ENCODE measurements at regions not wholly inside any gene's neighbourhood (a gene's known extent, or its start where the extent isn't known, plus 50 kb on each side); places are given as distances from the start of the nearest gene placed in this dataset.

GRCh38 chr1:81681601-81682266 lies 119.0 kb upstream of the ADGRL2 start:
- TF ChIP-seq, protein P1, sequence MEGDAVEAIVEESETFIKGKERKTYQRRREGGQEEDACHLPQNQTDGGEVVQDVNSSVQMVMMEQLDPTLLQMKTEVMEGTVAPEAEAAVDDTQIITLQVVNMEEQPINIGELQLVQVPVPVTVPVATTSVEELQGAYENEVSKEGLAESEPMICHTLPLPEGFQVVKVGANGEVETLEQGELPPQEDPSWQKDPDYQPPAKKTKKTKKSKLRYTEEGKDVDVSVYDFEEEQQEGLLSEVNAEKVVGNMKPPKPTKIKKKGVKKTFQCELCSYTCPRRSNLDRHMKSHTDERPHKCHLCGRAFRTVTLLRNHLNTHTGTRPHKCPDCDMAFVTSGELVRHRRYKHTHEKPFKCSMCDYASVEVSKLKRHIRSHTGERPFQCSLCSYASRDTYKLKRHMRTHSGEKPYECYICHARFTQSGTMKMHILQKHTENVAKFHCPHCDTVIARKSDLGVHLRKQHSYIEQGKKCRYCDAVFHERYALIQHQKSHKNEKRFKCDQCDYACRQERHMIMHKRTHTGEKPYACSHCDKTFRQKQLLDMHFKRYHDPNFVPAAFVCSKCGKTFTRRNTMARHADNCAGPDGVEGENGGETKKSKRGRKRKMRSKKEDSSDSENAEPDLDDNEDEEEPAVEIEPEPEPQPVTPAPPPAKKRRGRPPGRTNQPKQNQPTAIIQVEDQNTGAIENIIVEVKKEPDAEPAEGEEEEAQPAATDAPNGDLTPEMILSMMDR (IDR thresholded peaks at IDR 0.05), result no peak
- TF ChIP-seq POLR2A (IDR thresholded peaks at IDR 0.05), result no peak
